ENCODE measurements at regions not wholly inside any gene's neighbourhood (a gene's known extent, or its start where the extent isn't known, plus 50 kb on each side); places are given as distances from the start of the nearest gene placed in this dataset.

- TF ChIP-seq POLR2AphosphoS5 (IDR thresholded peaks at IDR 0.05) (no peak), CTCF (IDR thresholded peaks at IDR 0.05) (no peak), POLR2A (IDR thresholded peaks at IDR 0.05) (no peak)
- Histone ChIP-seq H3K27me3 (replicated peaks; ENCODE audit: insufficient read depth) (peaks cover 2% of the 10 kb centered on the region), H3K36me3 (no peaks in the 10 kb centered on the region), H3K9me3 (no peaks in the 10 kb centered on the region), H3K4me3 (no peak overlapping the region), H3K4me1 (replicated peaks) (no peaks in the 10 kb centered on the region), H3K27ac (no peak overlapping the region)
- WGBS: 81% methylated on average over 1 of the region's 1 CpG
- intact Hi-C loops (cut with DNase I): no loop called here
- no peak for DNase-seq (ENCODE audit: low spot score)
Observed at GRCh38 chr17:13363771-13364170, 238.0 kb downstream of the HS3ST3A1 start.

DNA sequence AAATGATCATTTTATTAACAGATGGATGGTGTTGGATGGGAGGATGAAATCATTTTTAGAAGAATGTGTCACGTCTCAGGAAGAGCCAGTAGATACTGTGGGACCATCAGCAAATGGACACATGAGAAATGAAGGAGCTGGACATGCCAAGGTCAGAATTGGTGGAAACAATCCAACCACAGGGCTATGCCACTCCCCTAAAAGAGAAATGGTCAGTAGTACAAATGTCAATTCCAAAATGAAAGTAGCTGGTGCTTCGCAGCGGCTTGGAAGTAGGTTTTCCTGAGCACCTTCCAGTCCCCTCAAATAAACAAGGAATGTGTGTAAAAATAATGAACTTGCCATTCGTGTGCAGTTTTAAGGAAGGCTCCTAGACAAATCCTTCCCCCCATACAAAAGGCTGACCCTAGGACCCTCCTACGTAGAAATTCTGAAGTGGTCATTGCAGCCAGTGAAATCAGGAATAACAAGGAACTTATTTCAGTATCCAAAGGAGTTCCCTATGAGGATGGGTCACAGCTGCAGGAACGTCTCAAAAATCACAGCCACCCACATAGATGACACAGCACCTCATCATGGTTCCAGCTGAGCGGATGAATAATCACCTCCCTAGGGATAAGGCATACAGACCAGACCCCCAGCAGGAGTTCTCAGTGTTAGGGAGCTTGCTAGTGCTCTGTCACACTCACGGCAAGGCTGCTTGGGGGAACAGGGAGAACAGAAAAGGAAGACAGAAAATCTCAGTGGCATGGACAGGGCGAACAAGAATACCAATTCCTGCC, 239.2 kb downstream of the HS3ST3A1 start:
- H3K4me3 ChIP-seq: no peak overlapping the region
- WGBS: 69% methylated on average over 9 of the region's 9 CpGs

DNA sequence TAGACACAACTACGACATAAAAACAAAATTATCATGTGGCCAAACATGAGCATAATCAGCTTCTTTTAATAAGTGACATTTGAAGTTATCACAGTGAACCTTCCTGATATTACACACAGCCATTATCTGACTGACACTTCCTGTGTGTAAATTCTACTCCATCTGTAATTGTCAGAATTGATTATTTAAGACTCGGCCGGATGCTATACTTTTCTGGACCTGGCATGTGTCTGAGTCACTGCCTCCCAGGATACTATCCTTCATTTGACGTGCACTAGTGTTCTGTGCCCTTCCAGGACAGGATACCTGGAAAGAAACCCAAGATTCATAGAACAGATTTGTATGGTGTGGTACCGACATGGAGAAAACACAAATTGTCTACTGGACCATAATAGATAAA, 242.0 kb downstream of the HS3ST3A1 start:
- no peaks in the 10 kb centered on the region for H3K36me3 ChIP-seq
- TF ChIP-seq POLR2A (IDR thresholded peaks at IDR 0.05) (no peak), CTCF (IDR thresholded peaks at IDR 0.05) (no peak), POLR2AphosphoS5 (IDR thresholded peaks at IDR 0.05) (no peak)
- no peak overlapping the region for H3K27ac ChIP-seq
- no peaks in the 10 kb centered on the region for H3K4me1 ChIP-seq (replicated peaks)
- H3K4me3 ChIP-seq: no peak overlapping the region
- WGBS: 81% methylated on average over 5 of the region's 5 CpGs
- no peaks in the 10 kb centered on the region for H3K9me3 ChIP-seq
- intact Hi-C loops (cut with DNase I): no loop called here
- peaks cover 2% of the 10 kb centered on the region for H3K27me3 ChIP-seq (replicated peaks; ENCODE audit: insufficient read depth)
- DNase-seq (ENCODE audit: low spot score): no peak

More for the DNA sequence above, 239.2 kb downstream of the HS3ST3A1 start:
- intact Hi-C loops (cut with DNase I): no loop called here
- Histone ChIP-seq H3K36me3 (no peaks in the 10 kb centered on the region), H3K27ac (no peak overlapping the region), H3K4me1 (replicated peaks) (no peaks in the 10 kb centered on the region), H3K9me3 (no peaks in the 10 kb centered on the region), H3K27me3 (replicated peaks; ENCODE audit: insufficient read depth) (peaks cover 2% of the 10 kb centered on the region)
- TF ChIP-seq POLR2AphosphoS5 (IDR thresholded peaks at IDR 0.05): no peak
- TF ChIP-seq CTCF (IDR thresholded peaks at IDR 0.05): no peak
- TF ChIP-seq POLR2A (IDR thresholded peaks at IDR 0.05): no peak
- no peak for DNase-seq (ENCODE audit: low spot score)

- no peak overlapping the region for H3K4me3 ChIP-seq
- 52% methylated on average over 1 of the region's 1 CpG for WGBS
- DNase-seq (ENCODE audit: low spot score): no peak
- no peaks in the 10 kb centered on the region for H3K27me3 ChIP-seq (replicated peaks; ENCODE audit: insufficient read depth)
- H3K36me3 ChIP-seq: no peaks in the 10 kb centered on the region
- TF ChIP-seq POLR2AphosphoS5 (IDR thresholded peaks at IDR 0.05) (no peak), CTCF (IDR thresholded peaks at IDR 0.05) (no peak), POLR2A (IDR thresholded peaks at IDR 0.05) (no peak)
- H3K9me3 ChIP-seq: no peaks in the 10 kb centered on the region
- no peaks in the 10 kb centered on the region for H3K4me1 ChIP-seq (replicated peaks)
- no peak overlapping the region for H3K27ac ChIP-seq
- intact Hi-C loops (cut with DNase I): no loop called here
Observed at GRCh38 chr17:13355054-13355453, 246.7 kb downstream of the HS3ST3A1 start.

DNA sequence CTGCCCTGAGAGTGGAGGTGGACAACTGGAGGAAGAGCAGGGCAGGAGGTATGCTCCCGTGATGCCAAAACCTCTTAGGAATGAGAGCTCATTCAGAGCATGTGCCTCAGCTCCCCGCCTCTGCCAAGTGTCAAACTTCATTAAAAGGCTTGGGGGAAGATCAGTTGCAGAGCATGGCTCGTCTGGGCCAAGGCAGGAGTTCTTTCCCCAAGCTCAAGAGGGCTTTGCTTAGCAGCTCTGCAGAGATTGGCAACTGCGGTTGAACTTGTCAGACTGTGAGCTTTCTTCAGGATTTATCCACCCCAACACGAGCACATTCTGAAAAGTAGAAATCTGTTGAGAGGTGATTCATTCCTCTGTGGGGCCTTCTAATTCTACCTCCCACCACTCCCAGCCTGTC, 248.1 kb downstream of the HS3ST3A1 start:
- WGBS: 62% methylated on average over 5 of the region's 5 CpGs
- no peaks in the 10 kb centered on the region for H3K4me1 ChIP-seq (replicated peaks)
- H3K9me3 ChIP-seq: no peaks in the 10 kb centered on the region
- no peak for TF ChIP-seq POLR2AphosphoS5 (IDR thresholded peaks at IDR 0.05)
- TF ChIP-seq POLR2A (IDR thresholded peaks at IDR 0.05): no peak
- no peak for TF ChIP-seq CTCF (IDR thresholded peaks at IDR 0.05)
- DNase-seq (ENCODE audit: low spot score): no peak
- H3K4me3 ChIP-seq: no peak overlapping the region
- intact Hi-C loops (cut with DNase I): no loop called here
- no peaks in the 10 kb centered on the region for H3K27me3 ChIP-seq (replicated peaks; ENCODE audit: insufficient read depth)
- no peak overlapping the region for H3K27ac ChIP-seq
- no peaks in the 10 kb centered on the region for H3K36me3 ChIP-seq

Measured in prostate gland (tissue), 2 donors.